Neuronal stem cell (in vitro differentiated cells): ENCODE measurements at regions not wholly inside any gene's neighbourhood (a gene's known extent, or its start where the extent isn't known, plus 50 kb on each side); places are given as distances from the start of the nearest gene placed in this dataset.

Source experiments
- DNase-seq: peaks from one replicate; pipeline ENCODE4 v3.0.0-alpha.2; 2013; ENCODE audit warnings: low spot score
- H2AFZ ChIP-seq: one replicate; pipeline ENCODE4 v1.6.1; 2013; ENCODE audit warnings: mild to moderate bottlenecking, low read length, inconsistent platforms
- H2AK5ac ChIP-seq: 2 replicates; pipeline ENCODE4 v1.6.1; 2013; ENCODE audit warnings: low read depth, mild to moderate bottlenecking, inconsistent platforms, low read length, moderate library complexity, mixed read lengths
- H2BK120ac ChIP-seq: 2 replicates; pipeline ENCODE4 v1.6.1; 2013; ENCODE audit warnings: low read depth, mild to moderate bottlenecking, inconsistent platforms, low read length, moderate library complexity, mixed read lengths
- H2BK12ac ChIP-seq: one replicate; pipeline ENCODE4 v1.6.1; 2013; ENCODE audit warnings: low read length, inconsistent platforms
- H2BK15ac ChIP-seq: 2 replicates; pipeline ENCODE4 v1.6.1; 2013; ENCODE audit warnings: mild to moderate bottlenecking, low read length, inconsistent platforms, mixed read lengths
- H2BK5ac ChIP-seq: one replicate; pipeline ENCODE4 v1.6.1; 2013; ENCODE audit warnings: inconsistent platforms, mild to moderate bottlenecking, low read length, moderate library complexity
- H3K14ac ChIP-seq: one replicate; pipeline ENCODE4 v1.6.1; 2013; ENCODE audit warnings: low read length, inconsistent platforms
- H3K18ac ChIP-seq: 2 replicates; pipeline ENCODE4 v1.6.1; 2013; ENCODE audit warnings: low read length, inconsistent platforms
- H3K23ac ChIP-seq: 2 replicates; pipeline ENCODE4 v1.6.1; 2013; ENCODE audit warnings: low read depth, mild to moderate bottlenecking, mixed read lengths, low read length, inconsistent platforms; ENCODE audit not compliant: poor library complexity
- H3K27ac ChIP-seq: replicated peaks from 3 replicates; pipeline ENCODE4 v1.5.1; 2013; ENCODE audit warnings: low read length, inconsistent platforms
- H3K27me3 ChIP-seq, 3 experiments: 2 replicates each; pipeline ENCODE4 v1.6.1; 2013; ENCODE audit warnings: low read length in 3 of 3, mild to moderate bottlenecking in 2 of 3, inconsistent platforms in 1 of 3, low read depth in 1 of 3, mixed read lengths in 1 of 3, moderate library complexity in 1 of 3; ENCODE audit not compliant: control insufficient read depth in 3 of 3, insufficient read depth in 3 of 3
- H3K36me3 ChIP-seq, 2 donors: replicated peaks in 1 of 2; 2 replicates each; pipeline ENCODE4 v1.6.1; 2013; ENCODE audit warnings: low read length in 2 of 2; ENCODE audit not compliant: control insufficient read depth in 2 of 2, insufficient read depth in 2 of 2
- H3K4ac ChIP-seq: 2 replicates; pipeline ENCODE4 v1.6.1; 2013; ENCODE audit warnings: inconsistent platforms, mild to moderate bottlenecking, low read length, moderate library complexity
- H3K4me1 ChIP-seq, 2 donors: 1 replicate in 1 of 2; 2 replicates in 1 of 2; pipeline ENCODE4 v1.6.1; 2013; ENCODE audit warnings: low read length in 2 of 2, low read depth in 1 of 2; ENCODE audit not compliant: control insufficient read depth in 2 of 2, insufficient read depth in 1 of 2
- H3K4me2 ChIP-seq: one replicate; pipeline ENCODE4 v1.6.1; 2013; ENCODE audit warnings: mild to moderate bottlenecking, low read length, inconsistent platforms; ENCODE audit not compliant: insufficient read depth, poor library complexity, severe bottlenecking
- H3K4me3 ChIP-seq, 2 donors: 2 replicates each; pipeline ENCODE4 v1.5.1; 2013; ENCODE audit warnings: low read length in 2 of 2, mild to moderate bottlenecking in 2 of 2, inconsistent platforms in 1 of 2, moderate library complexity in 1 of 2
- H3K79me1 ChIP-seq: one replicate; pipeline ENCODE4 v1.6.1; 2013; ENCODE audit warnings: low read depth, mild to moderate bottlenecking, inconsistent platforms, low read length, moderate library complexity
- H3K9ac ChIP-seq: one replicate; pipeline ENCODE4 v1.6.1; 2013; ENCODE audit warnings: mild to moderate bottlenecking, low read depth, low read length, inconsistent platforms; ENCODE audit not compliant: poor library complexity
- H3K9me3 ChIP-seq, 2 donors: replicated peaks in 1 of 2; 2 replicates each; pipeline versions ENCODE3 to v1.6.1; 2013; ENCODE audit warnings: low read length in 2 of 2, mild to moderate bottlenecking in 2 of 2, inconsistent platforms in 1 of 2, low read depth in 1 of 2, mixed read lengths in 1 of 2, moderate library complexity in 1 of 2; ENCODE audit not compliant: control insufficient read depth in 2 of 2, insufficient read depth in 1 of 2
- H4K8ac ChIP-seq: one replicate; pipeline ENCODE4 v1.6.1; 2013; ENCODE audit warnings: low read depth, mild to moderate bottlenecking, inconsistent platforms, low read length, moderate library complexity
- H4K91ac ChIP-seq: one replicate; pipeline ENCODE4 v1.6.1; 2013; ENCODE audit warnings: low read length, low read depth, mild to moderate bottlenecking, inconsistent platforms; ENCODE audit not compliant: poor library complexity
- WGBS, 2 donors: extraction: QIAGEN DNeasy Blood & Tissue Kit; methylation state at CpG; one replicate each; pipeline ENCODE4 v1.1.7; 2013; ENCODE audit warnings: missing lambda C conversion rate in 2 of 2, mixed read lengths in 1 of 2; ENCODE audit not compliant: insufficient read length in 2 of 2, insufficient replicate concordance in 1 of 2; ENCODE audit errors: extremely low coverage in 2 of 2; 5-methylcytosine and 5-hydroxymethylcytosine counted together

GRCh38 chr5:8134609-8135008 lies 265.7 kb downstream of the MTRR start:
- H3K27ac ChIP-seq: no peak overlapping the region
- H2BK120ac ChIP-seq: no peak overlapping the region
- no peak overlapping the region for H4K8ac ChIP-seq
- no peak overlapping the region for H3K4me3 ChIP-seq
- no peaks in the 10 kb centered on the region for H3K4me1 ChIP-seq
- H3K27me3 ChIP-seq: no peaks in the 10 kb centered on the region
- no peak overlapping the region for H2AFZ ChIP-seq
- no peak overlapping the region for H2BK5ac ChIP-seq
- H3K18ac ChIP-seq: no peak overlapping the region
- no peak overlapping the region for H3K4me2 ChIP-seq
- no peaks in the 10 kb centered on the region for H3K79me1 ChIP-seq
- no CpG with 5 or more reads among the region's 5 CpGs for WGBS, 2 donors
- H3K14ac ChIP-seq: no peak overlapping the region
- no peaks in the 10 kb centered on the region for H3K36me3 ChIP-seq
- H4K91ac ChIP-seq: no peak overlapping the region
- no peaks in the 10 kb centered on the region for H3K9me3 ChIP-seq
- no peak overlapping the region for H3K9ac ChIP-seq
- H2BK12ac ChIP-seq: no peak overlapping the region
- H2AK5ac ChIP-seq: no peak overlapping the region
- no peak overlapping the region for H3K23ac ChIP-seq
- no peak overlapping the region for H2BK15ac ChIP-seq
- H3K4ac ChIP-seq: no peak overlapping the region
- no peak for DNase-seq

GRCh38 chr5:8135742-8136141 lies 266.8 kb downstream of the MTRR start:
- H2BK15ac ChIP-seq: no peak overlapping the region

GRCh38 chr5:8136271-8136670 lies 267.3 kb downstream of the MTRR start:
- Histone ChIP-seq H2AK5ac (no peak overlapping the region), H4K8ac (no peak overlapping the region), H3K79me1 (no peaks in the 10 kb centered on the region), H3K14ac (no peak overlapping the region), H3K18ac (no peak overlapping the region), H3K27ac (no peak overlapping the region), H2BK15ac (no peak overlapping the region), H3K4me3 (no peak overlapping the region), H3K4me1 (no peaks in the 10 kb centered on the region), H3K4me2 (no peak overlapping the region), H3K4ac (no peak overlapping the region), H4K91ac (no peak overlapping the region), H3K36me3 (no peaks in the 10 kb centered on the region), H3K23ac (no peak overlapping the region), H3K27me3 (no peaks in the 10 kb centered on the region), H3K9ac (no peak overlapping the region), H2AFZ (no peak overlapping the region), H2BK120ac (no peak overlapping the region), H2BK5ac (no peak overlapping the region), H3K9me3 (no peaks in the 10 kb centered on the region), H2BK12ac (no peak overlapping the region)
- WGBS, 2 donors: no CpG with 5 or more reads among the region's 3 CpGs
- no peak for DNase-seq

More at GRCh38 chr5:8135742-8136141, 266.8 kb downstream of the MTRR start:
- no peak overlapping the region for H3K4me2 ChIP-seq
- no peak overlapping the region for H4K91ac ChIP-seq
- no peak overlapping the region for H3K18ac ChIP-seq
- H2BK12ac ChIP-seq: no peak overlapping the region
- no peak overlapping the region for H3K23ac ChIP-seq
- no peaks in the 10 kb centered on the region for H3K27me3 ChIP-seq
- no peaks in the 10 kb centered on the region for H3K4me1 ChIP-seq
- H3K79me1 ChIP-seq: no peaks in the 10 kb centered on the region
- H3K36me3 ChIP-seq: no peaks in the 10 kb centered on the region
- H3K9me3 ChIP-seq: no peaks in the 10 kb centered on the region
- no peak overlapping the region for H3K27ac ChIP-seq
- DNase-seq: no peak
- no peak overlapping the region for H4K8ac ChIP-seq
- no peak overlapping the region for H3K4me3 ChIP-seq
- WGBS, 2 donors: no CpG with 5 or more reads among the region's 4 CpGs
- no peak overlapping the region for H2AK5ac ChIP-seq
- H2AFZ ChIP-seq: no peak overlapping the region
- no peak overlapping the region for H3K14ac ChIP-seq
- no peak overlapping the region for H2BK5ac ChIP-seq
- H2BK120ac ChIP-seq: no peak overlapping the region
- H3K9ac ChIP-seq: no peak overlapping the region
- H3K4ac ChIP-seq: no peak overlapping the region

- WGBS, 2 donors: no CpG with 5 or more reads among the region's 2 CpGs
- H2AK5ac ChIP-seq: no peak overlapping the region
These were observed 269.1 kb downstream of the MTRR start for GRCh38 chr5:8137941-8138550.

More at GRCh38 chr5:8137941-8138550, 269.1 kb downstream of the MTRR start:
- Histone ChIP-seq H3K4me1 (no peaks in the 10 kb centered on the region), H4K8ac (no peak overlapping the region), H3K9me3 (no peaks in the 10 kb centered on the region), H3K14ac (no peak overlapping the region), H2BK12ac (no peak overlapping the region), H3K4me3 (no peak overlapping the region), H4K91ac (no peak overlapping the region), H2BK15ac (no peak overlapping the region), H3K18ac (no peak overlapping the region), H3K4me2 (no peak overlapping the region), H2BK5ac (no peak overlapping the region), H3K27ac (no peak overlapping the region), H3K23ac (no peak overlapping the region), H2AFZ (no peak overlapping the region), H3K79me1 (no peaks in the 10 kb centered on the region), H3K4ac (no peak overlapping the region), H2BK120ac (no peak overlapping the region), H3K36me3 (no peaks in the 10 kb centered on the region), H3K9ac (no peak overlapping the region), H3K27me3 (no peaks in the 10 kb centered on the region)
- no peak for DNase-seq
